IMR-90 (cell line): ENCODE measurements at regions not wholly inside any gene's neighbourhood (a gene's known extent, or its start where the extent isn't known, plus 50 kb on each side); places are given as distances from the start of the nearest gene placed in this dataset.

Source experiments
- ATAC-seq: fragments of 200-7000 bp; cut with Tn5 transposase; 2 replicates; pipeline ENCODE4 v1.9.1; 2020; ENCODE audit warnings: low read depth, mild to moderate bottlenecking, moderate library complexity
- BruUV-seq: library from RNA; stranded (reverse); fragments of 400-500 nt; replicated peaks from 2 replicates; lab custom pipeline; 2021; lab: Mats Ljungman, UMichigan
- CTCF ChIA-PET: fragments of 300-600 bp; formaldehyde crosslinking; extraction: SDS; loops from one replicate; lab custom pipeline; 2021; ENCODE audit warnings: antibody characterized with exemption; lab: Yijun Ruan, JAX
- POLR2A ChIA-PET: fragments of 300-600 bp; sonication (Branson Sonifier 250); formaldehyde crosslinking; loops from one replicate; lab custom pipeline; 2022; ENCODE audit warnings: antibody characterized with exemption; ENCODE audit not compliant: unreplicated experiment; lab: Charles Lee
- DNase-seq: peaks from one replicate; pipeline ENCODE4 v3.0.0; 2013
- H2AFZ ChIP-seq: replicated peaks from 2 replicates; pipeline ENCODE3; 2013; ENCODE audit warnings: low read length, mild to moderate bottlenecking; ENCODE audit not compliant: poor library complexity
- H2AK5ac ChIP-seq: 2 replicates; pipeline ENCODE4 v1.6.1; 2013; ENCODE audit warnings: low read depth, low read length, inconsistent platforms
- H2AK9ac ChIP-seq: replicated peaks from 2 replicates; pipeline ENCODE3; 2013; ENCODE audit warnings: mild to moderate bottlenecking, low read depth, low read length, moderate library complexity; ENCODE audit not compliant: poor library complexity
- H2BK120ac ChIP-seq: 2 replicates; pipeline ENCODE4 v1.6.1; 2013; ENCODE audit warnings: low read depth, low read length, inconsistent platforms
- H2BK15ac ChIP-seq: 3 replicates; pipeline ENCODE4 v1.6.1; 2013; ENCODE audit warnings: low read depth, low read length, inconsistent platforms
- H2BK20ac ChIP-seq: 2 replicates; pipeline ENCODE4 v1.6.1; 2013; ENCODE audit warnings: low read depth, mild to moderate bottlenecking, inconsistent platforms, low read length, moderate library complexity
- H2BK5ac ChIP-seq: 2 replicates; pipeline ENCODE4 v1.6.1; 2013; ENCODE audit warnings: mild to moderate bottlenecking, low read depth, low read length, inconsistent platforms; ENCODE audit not compliant: poor library complexity, severe bottlenecking
- H3K14ac ChIP-seq: replicated peaks from 2 replicates; pipeline ENCODE4 v1.6.1; 2013; ENCODE audit warnings: low read depth, low read length, inconsistent platforms
- H3K18ac ChIP-seq: 2 replicates; pipeline ENCODE4 v1.6.1; 2013; ENCODE audit warnings: low read depth, low read length, control low read depth
- H3K23ac ChIP-seq: 2 replicates; pipeline ENCODE4 v1.6.1; 2013; ENCODE audit warnings: low read depth, low read length, inconsistent platforms
- H3K27ac ChIP-seq: 2 replicates; pipeline ENCODE4 v1.5.1; 2013; ENCODE audit warnings: mild to moderate bottlenecking, control low read depth, low read length; ENCODE audit not compliant: insufficient read depth
- H3K27me3 ChIP-seq: 2 replicates; pipeline ENCODE4 v1.6.1; 2013; ENCODE audit warnings: low read length; ENCODE audit not compliant: control insufficient read depth, insufficient read depth
- H3K36me3 ChIP-seq: 2 replicates; pipeline ENCODE4 v1.6.1; 2013; ENCODE audit warnings: low read length, mixed read lengths; ENCODE audit not compliant: control insufficient read depth, insufficient read depth
- H3K4ac ChIP-seq: 2 replicates; pipeline ENCODE4 v1.6.1; 2013; ENCODE audit warnings: low read depth, low read length, inconsistent platforms
- H3K4me1 ChIP-seq: 2 replicates; pipeline ENCODE4 v1.6.1; 2013; ENCODE audit warnings: low read length, mixed read lengths; ENCODE audit not compliant: control insufficient read depth, insufficient read depth
- H3K4me2 ChIP-seq: 2 replicates; pipeline ENCODE4 v1.6.1; 2013; ENCODE audit warnings: low read depth, mild to moderate bottlenecking, control low read depth, low read length, moderate library complexity
- H3K4me3 ChIP-seq: 2 replicates; pipeline ENCODE4 v1.5.1; 2013; ENCODE audit warnings: low read depth, mild to moderate bottlenecking, control low read depth, low read length, moderate library complexity; ENCODE audit not compliant: insufficient read depth
- H3K56ac ChIP-seq: 2 replicates; pipeline ENCODE4 v1.6.1; 2013; ENCODE audit warnings: low read length, inconsistent platforms; ENCODE audit not compliant: insufficient read depth; ENCODE audit errors: extremely low read depth
- H3K79me1 ChIP-seq, 2 experiments: 2 replicates each; pipeline ENCODE4 v1.6.1; 2013; ENCODE audit warnings: low read length in 2 of 2, inconsistent platforms in 1 of 2, low read depth in 1 of 2
- H3K9ac ChIP-seq: 2 replicates; pipeline ENCODE4 v1.6.1; 2013; ENCODE audit warnings: low read depth, low read length, control low read depth
- H3K9me1 ChIP-seq: 2 replicates; pipeline ENCODE4 v1.6.1; 2013; ENCODE audit warnings: low read length, inconsistent platforms; ENCODE audit not compliant: insufficient read depth
- H3K9me3 ChIP-seq: 2 replicates; pipeline ENCODE4 v1.6.1; 2013; ENCODE audit warnings: low read length; ENCODE audit not compliant: control insufficient read depth, insufficient read depth
- H4K20me1 ChIP-seq: 2 replicates; pipeline ENCODE4 v1.6.1; 2013; ENCODE audit warnings: low read length, inconsistent platforms; ENCODE audit not compliant: insufficient read depth
- H4K5ac ChIP-seq: 2 replicates; pipeline ENCODE4 v1.6.1; 2013; ENCODE audit warnings: mild to moderate bottlenecking, low read depth, low read length, control low read depth
- H4K8ac ChIP-seq, 2 experiments: 2 replicates each; pipeline ENCODE4 v1.6.1; 2013; ENCODE audit warnings: low read depth in 2 of 2, low read length in 2 of 2, control low read depth in 1 of 2, inconsistent platforms in 1 of 2
- H4K91ac ChIP-seq: 2 replicates; pipeline ENCODE4 v1.6.1; 2013; ENCODE audit warnings: low read depth, low read length, inconsistent platforms; ENCODE audit not compliant: insufficient read depth
- CEBPB ChIP-seq: IDR thresholded peaks from 2 replicates; pipeline ENCODE4 v1.6.1; 2012; ENCODE audit warnings: low read depth, low read length, improper control_type of control experiment
- MAFK ChIP-seq: IDR thresholded peaks from 2 replicates; pipeline ENCODE4 v1.6.1; 2012; ENCODE audit warnings: low read depth, low read length, improper control_type of control experiment
- MAZ ChIP-seq: IDR thresholded peaks from 2 replicates; pipeline ENCODE4 v1.6.1; 2012; ENCODE audit warnings: low read depth, mild to moderate bottlenecking, low read length, improper control_type of control experiment, moderate library complexity, borderline replicate concordance
- MXI1 ChIP-seq: IDR thresholded peaks from 2 replicates; pipeline ENCODE4 v1.6.1; 2012; ENCODE audit warnings: low read depth, mild to moderate bottlenecking, low read length, moderate library complexity, borderline replicate concordance
- POLR2A ChIP-seq: IDR thresholded peaks from 2 replicates; pipeline ENCODE4 v1.6.1; 2012; ENCODE audit warnings: mild to moderate bottlenecking, low read depth, low read length
- RAD21 ChIP-seq: IDR thresholded peaks from 2 replicates; pipeline ENCODE4 v1.6.1; 2012; ENCODE audit warnings: low read length, improper control_type of control experiment
- RCOR1 ChIP-seq: IDR thresholded peaks from 2 replicates; pipeline ENCODE4 v1.6.1; 2012; ENCODE audit warnings: mild to moderate bottlenecking, low read length, improper control_type of control experiment; ENCODE audit not compliant: insufficient replicate concordance
- WGBS, 2 experiments: methylation state at CpG; one replicate each; pipeline versions ENCODE4 v1.1.5 to v1.1.7; 2013; ENCODE audit warnings: missing lambda C conversion rate in 2 of 2; ENCODE audit not compliant: insufficient read length in 1 of 2; ENCODE audit errors: extremely low coverage in 2 of 2; 5-methylcytosine and 5-hydroxymethylcytosine counted together
- dilution Hi-C: fragments of 300-500 bp; cut with HindIII; formaldehyde crosslinking; loops from one replicate; pipeline ENCODE4 v1.14.3; 2018; ENCODE audit warnings: low sequenced_read_pairs; ENCODE audit not compliant: unreplicated experiment
- in situ Hi-C: fragments of 300-500 bp; cut with MboI; formaldehyde crosslinking; loops from 3 replicates; pipeline ENCODE4 v1.14.3; 2019; ENCODE audit warnings: low sequenced_read_pairs, inconsistent platforms, mixed read lengths
- intact Hi-C: fragments of 100-400 bp; cut with micrococcal nuclease; formaldehyde crosslinking; loops from 2 replicates; pipeline ENCODE4 v1.10.0; 2022
- TF ChIP-seq, protein P1 (sequence below): fragments of 150-350 bp; IDR thresholded peaks from 2 replicates; pipeline ENCODE4 v1.6.1; 2016; ENCODE audit warnings: low read depth, mild to moderate bottlenecking, low read length, moderate library complexity, borderline replicate concordance

DNA sequence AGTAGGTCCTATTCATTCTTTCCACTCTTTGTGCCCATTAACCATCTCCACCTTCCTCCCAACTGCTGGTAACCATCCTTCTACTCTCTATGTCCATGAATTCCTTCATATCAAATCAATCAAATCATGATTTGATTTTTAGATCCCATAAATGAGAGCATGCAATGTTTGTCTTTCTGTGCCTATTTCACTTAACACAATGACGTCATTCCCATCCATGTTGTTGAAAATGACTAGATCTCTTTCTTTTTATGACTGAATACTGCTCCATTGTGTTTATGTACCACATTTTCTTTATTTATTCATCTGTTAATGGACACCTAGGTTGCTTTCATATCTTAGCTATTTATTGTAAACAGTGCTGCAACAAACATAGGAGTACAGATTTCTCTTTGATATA lies 827.3 kb upstream of the NRXN1 start:
- no peak overlapping the region for H3K4me2 ChIP-seq
- no peak overlapping the region for H4K8ac ChIP-seq
- H4K91ac ChIP-seq: no peak overlapping the region
- H3K4me1 ChIP-seq: no peaks in the 10 kb centered on the region
- no peak overlapping the region for H2AFZ ChIP-seq
- H3K4me3 ChIP-seq: no peak overlapping the region
- H4K20me1 ChIP-seq: no peaks in the 10 kb centered on the region
- no CpG with 5 or more reads among the region's 1 CpG for WGBS, 2 experiments
- H3K23ac ChIP-seq: no peak overlapping the region
- in situ Hi-C loops (no loop called here), intact Hi-C loops (no loop called here), dilution Hi-C loops (no loop called here)
- H2BK15ac ChIP-seq: no peak overlapping the region
- no peaks in the 10 kb centered on the region for H3K36me3 ChIP-seq
- H3K18ac ChIP-seq: no peak overlapping the region
- H3K9ac ChIP-seq: no peak overlapping the region
- H3K9me3 ChIP-seq: no peaks in the 10 kb centered on the region
- H2AK5ac ChIP-seq: no peak overlapping the region
- no peak overlapping the region for H2AK9ac ChIP-seq
- H3K9me1 ChIP-seq: no peaks in the 10 kb centered on the region
- ATAC-seq (no peak), DNase-seq (no peak)
- POLR2A ChIA-PET: no interaction called here
- H2BK5ac ChIP-seq: no peak overlapping the region
- H3K4ac ChIP-seq: no peak overlapping the region
- H2BK20ac ChIP-seq: no peak overlapping the region
- H4K5ac ChIP-seq: no peak overlapping the region
- no peaks in the 10 kb centered on the region for H3K27me3 ChIP-seq
- no peak overlapping the region for H3K56ac ChIP-seq
- TF ChIP-seq POLR2A: no peak
- TF ChIP-seq MAFK: no peak
- TF ChIP-seq RCOR1: no peak
- TF ChIP-seq CEBPB: no peak
- no peak for TF ChIP-seq MXI1
- TF ChIP-seq RAD21: no peak
- TF ChIP-seq, protein P1, sequence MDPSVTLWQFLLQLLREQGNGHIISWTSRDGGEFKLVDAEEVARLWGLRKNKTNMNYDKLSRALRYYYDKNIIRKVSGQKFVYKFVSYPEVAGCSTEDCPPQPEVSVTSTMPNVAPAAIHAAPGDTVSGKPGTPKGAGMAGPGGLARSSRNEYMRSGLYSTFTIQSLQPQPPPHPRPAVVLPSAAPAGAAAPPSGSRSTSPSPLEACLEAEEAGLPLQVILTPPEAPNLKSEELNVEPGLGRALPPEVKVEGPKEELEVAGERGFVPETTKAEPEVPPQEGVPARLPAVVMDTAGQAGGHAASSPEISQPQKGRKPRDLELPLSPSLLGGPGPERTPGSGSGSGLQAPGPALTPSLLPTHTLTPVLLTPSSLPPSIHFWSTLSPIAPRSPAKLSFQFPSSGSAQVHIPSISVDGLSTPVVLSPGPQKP: no peak
- no peak for TF ChIP-seq MAZ
- no peaks in the 10 kb centered on the region for H3K79me1 ChIP-seq
- no peak overlapping the region for H2BK120ac ChIP-seq
- no peak overlapping the region for H3K14ac ChIP-seq
- H3K27ac ChIP-seq: no peak overlapping the region
- no TSS peak for BruUV-seq
- CTCF ChIA-PET: interaction anchor here (1.1 kb wide), 1 partner anchor 19 kb away, joined by 6 read pairs; no protein-coding TSS in a partner anchor
